Esophagus squamous epithelium (tissue), 5 donors: ENCODE measurements at regions not wholly inside any gene's neighbourhood (a gene's known extent, or its start where the extent isn't known, plus 50 kb on each side); places are given as distances from the start of the nearest gene placed in this dataset.

Experiments
- DNase-seq: peaks from one replicate; lab custom pipeline; 2025; lab: John Stamatoyannopoulos, UW
- H3K27ac ChIP-seq, 4 donors: fragments of 200-600 bp; sonication (generic); one replicate each; pipeline ENCODE4 v1.5.1; 2016 to 2019; ENCODE audit warnings: mild to moderate bottlenecking in 1 of 4
- H3K27me3 ChIP-seq, 4 donors: fragments of 200-600 bp; sonication (generic); 1 replicate in 3 of 4; 2 replicates in 1 of 4; pipeline versions ENCODE4 v1.5.1 to v1.6.0; 2017 to 2021; ENCODE audit warnings: antibody characterized with exemption in 1 of 4
- H3K36me3 ChIP-seq, 3 donors: fragments of 200-600 bp; sonication (generic); one replicate each; pipeline ENCODE4 v1.5.1; 2016 to 2019
- H3K4me1 ChIP-seq, 3 donors: fragments of 200-600 bp; sonication (generic); one replicate each; pipeline ENCODE4 v1.5.1; 2017 to 2019
- H3K4me3 ChIP-seq, 4 donors: fragments of 200-600 bp; sonication (generic); 1 replicate in 3 of 4; 2 replicates in 1 of 4; pipeline ENCODE4 v1.5.1; 2016 to 2019; ENCODE audit warnings: mild to moderate bottlenecking in 2 of 4, moderate library complexity in 1 of 4
- H3K9me3 ChIP-seq, 3 donors: fragments of 200-600 bp; sonication (generic); one replicate each; pipeline ENCODE4 v1.5.1; 2016 to 2019
- CTCF ChIP-seq, 6 experiments: fragments of 450-650 bp in 4 of 6; fragments of 200-600 bp in 2 of 6; sonication (generic) in 2 of 6; IDR thresholded peaks; one replicate each; pipeline ENCODE4 v1.5.1; 2016 to 2019; ENCODE audit warnings: antibody characterized with exemption in 6 of 6, mild to moderate bottlenecking in 4 of 6, moderate library complexity in 4 of 6
- POLR2A ChIP-seq, 4 donors: fragments of 450-650 bp; IDR thresholded peaks; one replicate each; pipeline ENCODE4 v1.6.1; 2017; ENCODE audit warnings: antibody characterized with exemption in 4 of 4, mild to moderate bottlenecking in 4 of 4, moderate library complexity in 3 of 4
- WGBS, 2 donors: methylation state at CpG; one replicate each; pipeline ENCODE4 v1.1.5; 2018; 5-methylcytosine and 5-hydroxymethylcytosine counted together
- intact Hi-C: fragments of 100-400 bp; cut with DNase I; formaldehyde crosslinking; loops from one replicate; pipeline ENCODE4 v1.15.0; 2022
- donor health status: DM: yes; HTN: yes; CAD: no.

- Histone ChIP-seq H3K9me3 (no peaks in the 10 kb centered on the region), H3K27me3 (no peaks in the 10 kb centered on the region), H3K4me1 (no peaks in the 10 kb centered on the region), H3K36me3 (no peaks in the 10 kb centered on the region), H3K4me3 (no peak overlapping the region), H3K27ac (no peak overlapping the region)
- intact Hi-C loops, result no loop called here
- DNase-seq, result no peak
- TF ChIP-seq CTCF (IDR thresholded peaks at IDR 0.05), result no peak
- TF ChIP-seq POLR2A (IDR thresholded peaks at IDR 0.05), result no peak
- WGBS, 2 donors, result 81 to 82% methylated on average over 8 of the region's 8 CpGs
Measured at GRCh38 chr7:153081496-153081895, 321.9 kb downstream of the ACTR3B start.

- WGBS, 2 donors, result 93 to 94% methylated on average over 3 to 6 of the region's 6 CpGs
- Histone ChIP-seq H3K27me3 (no peaks in the 10 kb centered on the region), H3K27ac (no peak overlapping the region), H3K36me3 (no peaks in the 10 kb centered on the region), H3K4me1 (no peaks in the 10 kb centered on the region), H3K9me3 (no peaks in the 10 kb centered on the region), H3K4me3 (no peak overlapping the region)
- TF ChIP-seq POLR2A (IDR thresholded peaks at IDR 0.05), result no peak
- TF ChIP-seq CTCF (IDR thresholded peaks at IDR 0.05), result no peak
- intact Hi-C loops, result no loop called here
- no peak for DNase-seq
Measured at GRCh38 chr7:153084278-153084677, 324.7 kb downstream of the ACTR3B start.

GRCh38 chr7:153087498-153087897 lies 327.9 kb downstream of the ACTR3B start:
- Histone ChIP-seq H3K4me1 (no peaks in the 10 kb centered on the region), H3K9me3 (no peaks in the 10 kb centered on the region), H3K27me3 (no peaks in the 10 kb centered on the region), H3K36me3 (no peaks in the 10 kb centered on the region), H3K4me3 (no peak overlapping the region), H3K27ac (no peak overlapping the region)
- TF ChIP-seq POLR2A (IDR thresholded peaks at IDR 0.05) (no peak), CTCF (IDR thresholded peaks at IDR 0.05) (no peak)
- 49 to 50% methylated on average over 4 of the region's 4 CpGs for WGBS, 2 donors
- intact Hi-C loops, result no loop called here
- no peak for DNase-seq

GRCh38 chr7:153088601-153089000 lies 329.0 kb downstream of the ACTR3B start:
- H3K9me3 ChIP-seq, result no peaks in the 10 kb centered on the region
- no peaks in the 10 kb centered on the region for H3K4me1 ChIP-seq
- DNase-seq, result no peak
- intact Hi-C loops, result no loop called here
- WGBS, 2 donors, result 81 to 84% methylated on average over 5 of the region's 5 CpGs
- no peaks in the 10 kb centered on the region for H3K36me3 ChIP-seq
- no peak overlapping the region for H3K4me3 ChIP-seq
- TF ChIP-seq CTCF (IDR thresholded peaks at IDR 0.05) (no peak), POLR2A (IDR thresholded peaks at IDR 0.05) (no peak)
- H3K27me3 ChIP-seq, result no peaks in the 10 kb centered on the region
- H3K27ac ChIP-seq, result no peak overlapping the region

GRCh38 chr7:153090209-153090608 lies 330.7 kb downstream of the ACTR3B start:
- Histone ChIP-seq H3K27me3 (no peaks in the 10 kb centered on the region), H3K4me1 (no peaks in the 10 kb centered on the region), H3K4me3 (no peak overlapping the region), H3K36me3 (no peaks in the 10 kb centered on the region), H3K27ac (no peak overlapping the region), H3K9me3 (peaks cover 0 to under 1% (median 0%) of the 10 kb centered on the region in 3 donors)
- intact Hi-C loops, result no loop called here
- DNase-seq, result no peak
- TF ChIP-seq CTCF (IDR thresholded peaks at IDR 0.05), result no peak
- TF ChIP-seq POLR2A (IDR thresholded peaks at IDR 0.05), result no peak
- WGBS, 2 donors, result 69 to 91% methylated on average over 3 of the region's 3 CpGs
